Trophoblast cell (in vitro differentiated cells and primary cell): ENCODE measurements at regions not wholly inside any gene's neighbourhood (a gene's known extent, or its start where the extent isn't known, plus 50 kb on each side); places are given as distances from the start of the nearest gene placed in this dataset.

Experiments used
- DNase-seq, 2 donors: peaks; one replicate each; pipeline ENCODE4 v3.0.0-alpha.2; 2016
- H2AFZ ChIP-seq: 2 replicates; pipeline ENCODE4 v1.6.1; 2013; ENCODE audit warnings: low read length, moderate library complexity, mild to moderate bottlenecking; ENCODE audit not compliant: insufficient read depth, poor library complexity
- H2AK5ac ChIP-seq: 2 replicates; pipeline ENCODE4 v1.6.1; 2013; ENCODE audit warnings: mild to moderate bottlenecking, low read length
- H2BK120ac ChIP-seq: 2 replicates; pipeline ENCODE4 v1.6.1; 2013; ENCODE audit warnings: low read length, mild to moderate bottlenecking, moderate library complexity; ENCODE audit not compliant: insufficient read depth, poor library complexity
- H2BK12ac ChIP-seq: 2 replicates; pipeline ENCODE4 v1.6.1; 2013; ENCODE audit warnings: mild to moderate bottlenecking, low read length, moderate library complexity
- H2BK5ac ChIP-seq: 2 replicates; pipeline ENCODE4 v1.6.1; 2013; ENCODE audit warnings: low read length, low read depth, moderate library complexity, mild to moderate bottlenecking; ENCODE audit not compliant: poor library complexity
- H3K14ac ChIP-seq: 2 replicates; pipeline ENCODE4 v1.6.1; 2013; ENCODE audit warnings: mild to moderate bottlenecking, low read length
- H3K18ac ChIP-seq: 2 replicates; pipeline ENCODE4 v1.6.1; 2013; ENCODE audit warnings: mild to moderate bottlenecking, low read length
- H3K23ac ChIP-seq: 2 replicates; pipeline ENCODE4 v1.6.1; 2013; ENCODE audit warnings: low read length
- H3K27ac ChIP-seq: 2 replicates; pipeline ENCODE4 v1.5.1; 2013; ENCODE audit warnings: low read depth, mild to moderate bottlenecking, inconsistent platforms, low read length, moderate library complexity
- H3K27me3 ChIP-seq: 2 replicates; pipeline ENCODE4 v1.6.1; 2013; ENCODE audit warnings: inconsistent platforms, mild to moderate bottlenecking, low read length, moderate library complexity; ENCODE audit not compliant: insufficient read depth
- H3K36me3 ChIP-seq, 2 experiments: 1 replicate in 1 of 2; 2 replicates in 1 of 2; pipeline ENCODE4 v1.6.1; 2013; ENCODE audit warnings: low read length in 2 of 2, mild to moderate bottlenecking in 2 of 2, moderate library complexity in 1 of 2; ENCODE audit not compliant: insufficient read depth in 2 of 2, control insufficient read depth in 1 of 2
- H3K4ac ChIP-seq: 2 replicates; pipeline ENCODE4 v1.6.1; 2013; ENCODE audit warnings: low read depth, mild to moderate bottlenecking, low read length, moderate library complexity
- H3K4me1 ChIP-seq, 2 experiments: 1 replicate in 1 of 2; 2 replicates in 1 of 2; pipeline ENCODE4 v1.6.1; 2013; ENCODE audit warnings: low read length in 2 of 2, mild to moderate bottlenecking in 2 of 2, moderate library complexity in 1 of 2; ENCODE audit not compliant: insufficient read depth in 2 of 2, control insufficient read depth in 1 of 2
- H3K4me2 ChIP-seq: 2 replicates; pipeline ENCODE4 v1.6.1; 2013; ENCODE audit warnings: inconsistent platforms, mild to moderate bottlenecking, low read length, moderate library complexity
- H3K4me3 ChIP-seq: 2 replicates; pipeline ENCODE4 v1.5.1; 2013; ENCODE audit warnings: mild to moderate bottlenecking, low read depth, low read length, inconsistent platforms
- H3K79me1 ChIP-seq: one replicate; pipeline ENCODE4 v1.6.1; 2013; ENCODE audit warnings: low read length
- H3K79me2 ChIP-seq: 2 replicates; pipeline ENCODE4 v1.6.1; 2013; ENCODE audit warnings: low read length, mild to moderate bottlenecking; ENCODE audit not compliant: control insufficient read depth, insufficient read depth, poor library complexity
- H3K9ac ChIP-seq: 2 replicates; pipeline ENCODE4 v1.6.1; 2013; ENCODE audit warnings: mild to moderate bottlenecking, low read length
- H3K9me3 ChIP-seq: 2 replicates; pipeline ENCODE4 v1.6.1; 2013; ENCODE audit warnings: low read depth, mild to moderate bottlenecking, control low read depth, inconsistent platforms, low read length; ENCODE audit not compliant: insufficient read depth
- H4K12ac ChIP-seq: 2 replicates; pipeline ENCODE4 v1.6.1; 2013; ENCODE audit warnings: low read depth, mild to moderate bottlenecking, low read length, moderate library complexity
- H4K8ac ChIP-seq: 2 replicates; pipeline ENCODE4 v1.6.1; 2013; ENCODE audit warnings: low read depth, mild to moderate bottlenecking, low read length, moderate library complexity
- H4K91ac ChIP-seq: one replicate; pipeline ENCODE4 v1.6.1; 2013; ENCODE audit warnings: low read depth, mild to moderate bottlenecking, low read length, moderate library complexity
- WGBS: extraction: QIAGEN DNeasy Blood & Tissue Kit; methylation state at CpG from one replicate; pipeline ENCODE4 v1.1.7; 2013; ENCODE audit warnings: missing lambda C conversion rate; ENCODE audit not compliant: insufficient read length, insufficient coverage; ENCODE audit errors: extremely low coverage; 5-methylcytosine and 5-hydroxymethylcytosine counted together

- H3K18ac ChIP-seq, result no peak overlapping the region
- WGBS, result no CpG with 5 or more reads among the region's 2 CpGs
- H3K9me3 ChIP-seq, result no peaks in the 10 kb centered on the region
- no peak overlapping the region for H3K27ac ChIP-seq
- no peak overlapping the region for H3K14ac ChIP-seq
- H2BK12ac ChIP-seq, result no peak overlapping the region
- H2AFZ ChIP-seq, result no peak overlapping the region
- no peak overlapping the region for H3K4ac ChIP-seq
- H4K91ac ChIP-seq, result no peak overlapping the region
- H3K79me2 ChIP-seq, result no peaks in the 10 kb centered on the region
- no peak overlapping the region for H3K23ac ChIP-seq
- no peaks in the 10 kb centered on the region for H3K79me1 ChIP-seq
- no peak overlapping the region for H2BK5ac ChIP-seq
- H3K4me3 ChIP-seq, result no peak overlapping the region
- no peaks in the 10 kb centered on the region for H3K4me1 ChIP-seq
- no peak overlapping the region for H2BK120ac ChIP-seq
- no peak overlapping the region for H2AK5ac ChIP-seq
- no peak overlapping the region for H4K8ac ChIP-seq
- H4K12ac ChIP-seq, result no peak overlapping the region
- no peaks in the 10 kb centered on the region for H3K36me3 ChIP-seq
- H3K9ac ChIP-seq, result no peak overlapping the region
- H3K27me3 ChIP-seq, result no peaks in the 10 kb centered on the region
- DNase-seq, result no peak
- no peak overlapping the region for H3K4me2 ChIP-seq
These were observed 483.6 kb downstream of the EPHA4 start for GRCh38 chr2:221088506-221088905.

- Histone ChIP-seq H3K4me2 (no peak overlapping the region), H3K23ac (no peak overlapping the region), H4K8ac (no peak overlapping the region), H3K79me1 (no peaks in the 10 kb centered on the region), H4K91ac (no peak overlapping the region), H3K4me1 (no peaks in the 10 kb centered on the region), H2BK5ac (no peak overlapping the region), H3K18ac (no peak overlapping the region), H3K36me3 (no peaks in the 10 kb centered on the region), H4K12ac (no peak overlapping the region), H3K4me3 (no peak overlapping the region), H3K9ac (no peak overlapping the region), H2BK12ac (no peak overlapping the region), H3K27me3 (no peaks in the 10 kb centered on the region), H3K14ac (no peak overlapping the region), H3K27ac (no peak overlapping the region), H2AFZ (no peak overlapping the region), H3K79me2 (no peaks in the 10 kb centered on the region), H3K9me3 (no peaks in the 10 kb centered on the region), H2AK5ac (no peak overlapping the region), H3K4ac (no peak overlapping the region), H2BK120ac (no peak overlapping the region)
- DNase-seq, result no peak
- no CpG with 5 or more reads among the region's 1 CpG for WGBS
These were observed 476.7 kb downstream of the EPHA4 start for GRCh38 chr2:221095356-221095755.

DNA sequence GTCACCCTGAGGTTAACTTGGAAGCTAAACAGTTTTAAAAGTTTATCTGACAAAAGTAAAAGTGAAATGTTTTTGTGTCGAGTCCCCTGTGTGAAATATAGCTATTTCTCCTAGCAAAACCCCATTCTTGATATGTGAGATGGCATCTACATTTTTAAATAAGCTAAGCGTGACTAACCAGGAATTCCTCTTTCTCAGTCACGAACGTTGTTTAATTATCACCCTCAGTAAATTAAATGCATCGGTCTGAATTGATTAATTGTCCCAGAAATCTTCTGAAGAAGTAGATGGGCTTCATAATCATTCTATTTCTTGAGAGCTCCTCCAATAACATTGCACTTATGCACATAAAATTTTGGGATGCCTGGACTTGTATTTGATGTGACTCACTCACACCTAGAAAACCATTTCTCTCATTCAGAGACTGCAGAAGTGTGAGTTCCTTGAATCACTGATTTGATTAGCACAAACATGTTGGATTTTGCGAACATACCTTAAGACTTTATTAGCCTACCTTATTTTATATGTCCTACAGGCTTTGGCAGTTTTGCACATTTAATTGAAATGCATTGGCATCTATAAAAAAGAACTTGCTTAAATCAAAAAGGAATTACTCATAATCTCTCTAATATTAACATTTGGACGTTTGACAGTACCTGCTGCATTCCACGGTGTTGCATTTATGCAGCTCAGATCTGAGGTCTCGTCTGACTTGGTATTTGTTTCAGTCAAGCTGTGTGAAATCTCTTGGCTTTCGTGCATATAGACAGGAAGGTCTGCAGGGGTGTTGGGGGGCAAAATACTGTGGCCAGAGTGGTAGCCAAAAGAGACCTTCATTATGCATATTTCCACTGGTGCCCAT lies 475.2 kb downstream of the EPHA4 start:
- no peak overlapping the region for H3K23ac ChIP-seq
- H4K12ac ChIP-seq, result no peak overlapping the region
- no peak overlapping the region for H2BK12ac ChIP-seq
- no peak overlapping the region for H2BK120ac ChIP-seq
- no peak overlapping the region for H3K4me2 ChIP-seq
- no peak overlapping the region for H4K91ac ChIP-seq
- H3K27me3 ChIP-seq, result no peaks in the 10 kb centered on the region
- no peak overlapping the region for H2AK5ac ChIP-seq
- no peaks in the 10 kb centered on the region for H3K79me1 ChIP-seq
- no peak overlapping the region for H2AFZ ChIP-seq
- no peaks in the 10 kb centered on the region for H3K79me2 ChIP-seq
- H2BK5ac ChIP-seq, result no peak overlapping the region
- H3K14ac ChIP-seq, result no peak overlapping the region
- H3K4me1 ChIP-seq, result no peaks in the 10 kb centered on the region
- H3K4me3 ChIP-seq, result no peak overlapping the region
- H3K9me3 ChIP-seq, result no peaks in the 10 kb centered on the region
- H3K9ac ChIP-seq, result no peak overlapping the region
- no peak overlapping the region for H4K8ac ChIP-seq
- no CpG with 5 or more reads among the region's 10 CpGs for WGBS
- DNase-seq, result peak in 1 of 2 donors; percentile 18
- no peaks in the 10 kb centered on the region for H3K36me3 ChIP-seq
- H3K4ac ChIP-seq, result no peak overlapping the region
- H3K18ac ChIP-seq, result no peak overlapping the region
- no peak overlapping the region for H3K27ac ChIP-seq

DNA sequence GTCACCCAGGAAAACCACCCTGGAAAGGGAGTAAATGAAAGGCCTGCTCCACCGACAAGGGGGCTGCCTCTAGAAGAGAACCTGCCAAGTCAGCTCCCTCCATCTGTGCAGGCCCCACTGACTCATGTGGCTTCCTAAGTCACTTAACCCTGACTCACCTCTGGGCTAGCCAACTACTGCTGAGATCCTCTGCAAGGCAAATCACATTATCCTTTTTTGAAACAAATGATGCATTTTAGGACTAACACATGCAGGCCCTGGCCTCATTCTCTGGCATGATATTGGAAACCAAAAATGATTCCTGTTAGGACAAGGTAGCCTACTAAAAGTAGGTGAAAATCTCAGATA lies 474.6 kb downstream of the EPHA4 start:
- Histone ChIP-seq H3K4ac (no peak overlapping the region), H2AK5ac (no peak overlapping the region), H3K79me2 (no peaks in the 10 kb centered on the region), H3K79me1 (no peaks in the 10 kb centered on the region), H3K14ac (no peak overlapping the region), H4K8ac (no peak overlapping the region), H3K9ac (no peak overlapping the region), H3K4me1 (no peaks in the 10 kb centered on the region), H2BK12ac (no peak overlapping the region), H3K23ac (no peak overlapping the region), H4K91ac (no peak overlapping the region), H3K27me3 (no peaks in the 10 kb centered on the region), H2BK5ac (no peak overlapping the region), H3K4me2 (no peak overlapping the region), H3K9me3 (no peaks in the 10 kb centered on the region), H4K12ac (no peak overlapping the region), H2BK120ac (no peak overlapping the region), H3K27ac (no peak overlapping the region), H3K36me3 (no peaks in the 10 kb centered on the region), H2AFZ (no peak overlapping the region), H3K4me3 (no peak overlapping the region), H3K18ac (no peak overlapping the region)
- no peak for DNase-seq
- no CpG with 5 or more reads among the region's 1 CpG for WGBS
